ENCODE measurements at regions not wholly inside any gene's neighbourhood (a gene's known extent, or its start where the extent isn't known, plus 50 kb on each side); places are given as distances from the start of the nearest gene placed in this dataset.
"Not testable (repeated sequence)": the region's sequence is repeated elsewhere in the genome, so short reads cannot be mapped to it uniquely, and the experiment has no call there.

- H3K9me3 ChIP-seq, result no peaks in the 10 kb centered on the region
- no peak for TF ChIP-seq POLR2A (IDR thresholded peaks at IDR 0.05)
- TF ChIP-seq, protein P1, sequence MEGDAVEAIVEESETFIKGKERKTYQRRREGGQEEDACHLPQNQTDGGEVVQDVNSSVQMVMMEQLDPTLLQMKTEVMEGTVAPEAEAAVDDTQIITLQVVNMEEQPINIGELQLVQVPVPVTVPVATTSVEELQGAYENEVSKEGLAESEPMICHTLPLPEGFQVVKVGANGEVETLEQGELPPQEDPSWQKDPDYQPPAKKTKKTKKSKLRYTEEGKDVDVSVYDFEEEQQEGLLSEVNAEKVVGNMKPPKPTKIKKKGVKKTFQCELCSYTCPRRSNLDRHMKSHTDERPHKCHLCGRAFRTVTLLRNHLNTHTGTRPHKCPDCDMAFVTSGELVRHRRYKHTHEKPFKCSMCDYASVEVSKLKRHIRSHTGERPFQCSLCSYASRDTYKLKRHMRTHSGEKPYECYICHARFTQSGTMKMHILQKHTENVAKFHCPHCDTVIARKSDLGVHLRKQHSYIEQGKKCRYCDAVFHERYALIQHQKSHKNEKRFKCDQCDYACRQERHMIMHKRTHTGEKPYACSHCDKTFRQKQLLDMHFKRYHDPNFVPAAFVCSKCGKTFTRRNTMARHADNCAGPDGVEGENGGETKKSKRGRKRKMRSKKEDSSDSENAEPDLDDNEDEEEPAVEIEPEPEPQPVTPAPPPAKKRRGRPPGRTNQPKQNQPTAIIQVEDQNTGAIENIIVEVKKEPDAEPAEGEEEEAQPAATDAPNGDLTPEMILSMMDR (IDR thresholded peaks at IDR 0.05), result no peak
- H3K27me3 ChIP-seq, result no peaks in the 10 kb centered on the region
- no peaks in the 10 kb centered on the region for H3K36me3 ChIP-seq
- no peak overlapping the region for H3K27ac ChIP-seq
- intact Hi-C loops (cut with DNase I), result no loop called here
- H3K4me3 ChIP-seq, result no peak overlapping the region
- no peaks in the 10 kb centered on the region for H3K4me1 ChIP-seq
- DNase-seq (no peak), ATAC-seq (no peak)
Measured at GRCh38 chr12:83931451-83931850, 981.1 kb downstream of the SLC6A15 start.

DNA sequence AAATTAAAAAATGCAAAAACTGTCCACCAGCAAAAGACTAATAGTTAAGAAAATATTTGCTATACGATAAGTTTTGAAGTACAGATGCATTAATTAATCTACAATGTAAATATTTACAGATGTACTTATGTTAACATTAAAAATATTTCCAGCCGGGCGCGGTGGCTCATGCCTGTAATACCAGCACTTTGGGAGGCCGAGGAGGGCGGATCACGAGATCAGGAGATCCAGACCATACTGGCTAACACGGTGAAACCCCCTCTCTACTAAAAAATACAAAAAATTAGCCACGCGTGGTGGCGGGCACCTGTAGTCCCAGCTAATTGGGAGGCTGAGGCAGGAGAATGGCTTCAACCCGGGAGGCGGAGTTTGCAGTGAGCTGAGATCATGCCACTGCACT is 982.8 kb downstream of the SLC6A15 start:
- not testable (repeated sequence) for DNase-seq, H3K9me3 ChIP-seq
- 79% methylated on average over 13 of the region's 13 CpGs for WGBS (ENCODE audit: insufficient coverage, low coverage, low lambda C conversion rate, missing lambda C conversion rate)

GRCh38 chr12:83920821-83921547 is 991.6 kb downstream of the SLC6A15 start:
- TF ChIP-seq, protein P1 (IDR thresholded peaks at IDR 0.05), result no peak
- no peak for TF ChIP-seq POLR2A (IDR thresholded peaks at IDR 0.05)
- Histone ChIP-seq H3K27ac (no peak overlapping the region), H3K4me1 (no peaks in the 10 kb centered on the region), H3K9me3 (no peaks in the 10 kb centered on the region), H3K36me3 (no peaks in the 10 kb centered on the region), H3K4me3 (no peak overlapping the region), H3K27me3 (no peaks in the 10 kb centered on the region)
- ATAC-seq, result no peak
- intact Hi-C loops (cut with DNase I), result no loop called here
- WGBS (ENCODE audit: insufficient coverage, low coverage, low lambda C conversion rate, missing lambda C conversion rate), result 74% methylated on average over 2 of the region's 2 CpGs
- no peak for DNase-seq

More for the DNA sequence above, 982.8 kb downstream of the SLC6A15 start:
- H3K27me3 ChIP-seq; ATAC-seq; intact Hi-C loops (cut with DNase I); H3K4me1 ChIP-seq; H3K4me3 ChIP-seq; H3K27ac ChIP-seq; H3K36me3 ChIP-seq: not testable (repeated sequence)

GRCh38 chr12:83919081-83919480 is 993.5 kb downstream of the SLC6A15 start:
- DNase-seq, result no peak
- no peaks in the 10 kb centered on the region for H3K27me3 ChIP-seq
- ATAC-seq, result no peak
- intact Hi-C loops (cut with DNase I), result no loop called here
- no peaks in the 10 kb centered on the region for H3K4me1 ChIP-seq
- no peak for TF ChIP-seq POLR2A (IDR thresholded peaks at IDR 0.05)
- TF ChIP-seq, protein P1 (IDR thresholded peaks at IDR 0.05), result no peak
- WGBS (ENCODE audit: insufficient coverage, low coverage, low lambda C conversion rate, missing lambda C conversion rate), result 53% methylated on average over 3 of the region's 3 CpGs
- no peak overlapping the region for H3K27ac ChIP-seq
- H3K4me3 ChIP-seq, result no peak overlapping the region
- H3K9me3 ChIP-seq, result no peaks in the 10 kb centered on the region
- H3K36me3 ChIP-seq, result no peaks in the 10 kb centered on the region

DNA sequence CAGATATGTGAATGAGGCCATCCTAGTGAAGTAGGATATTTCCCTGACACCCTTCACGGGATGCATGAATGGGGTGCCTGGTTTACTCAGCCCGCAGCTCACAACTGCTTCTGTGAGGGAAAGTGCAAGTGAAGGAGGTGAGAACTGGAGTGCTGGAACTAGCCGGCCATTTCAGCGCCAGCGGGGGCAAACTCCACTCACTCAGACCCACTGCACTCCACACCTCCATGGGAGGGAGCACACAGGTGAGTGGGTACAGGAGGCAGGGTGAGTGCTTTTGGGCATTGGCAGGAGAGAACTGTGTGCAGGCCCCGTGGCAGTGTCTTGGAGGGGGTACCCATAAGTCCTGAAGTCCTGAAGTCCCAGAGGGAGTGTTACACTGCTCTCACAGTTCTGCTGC is 1008.4 kb downstream of the SLC6A15 start:
- Histone ChIP-seq H3K4me3 (no peak overlapping the region), H3K27ac (no peak overlapping the region), H3K4me1 (no peaks in the 10 kb centered on the region), H3K36me3 (no peaks in the 10 kb centered on the region), H3K9me3 (no peaks in the 10 kb centered on the region), H3K27me3 (no peaks in the 10 kb centered on the region)
- TF ChIP-seq, protein P1 (IDR thresholded peaks at IDR 0.05), result no peak
- no peak for TF ChIP-seq POLR2A (IDR thresholded peaks at IDR 0.05)
- ATAC-seq (no peak), DNase-seq (no peak)
- intact Hi-C loops (cut with DNase I), result no loop called here
- WGBS (ENCODE audit: insufficient coverage, low coverage, low lambda C conversion rate, missing lambda C conversion rate), result 63% methylated on average over 5 of the region's 6 CpGs

Measured in right lobe of liver (tissue), 6 donors.